ENCODE measurements at regions not wholly inside any gene's neighbourhood (a gene's known extent, or its start where the extent isn't known, plus 50 kb on each side); places are given as distances from the start of the nearest gene placed in this dataset.
A peak's percentile ranks its signal among the peaks of the same experiment; 100 is the strongest.

- Histone ChIP-seq H3K27me3 (no peaks in the 10 kb centered on the region), H3K27ac (no peak overlapping the region), H3K9me3 (no peaks in the 10 kb centered on the region), H3K36me3 (no peaks in the 10 kb centered on the region), H3K4me3 (no peak overlapping the region), H3K4me1 (peaks cover 0 to 16% (median 5%) of the 10 kb centered on the region in 4 donors)
- DNase-seq: no peak
- 66 to 76% methylated on average over 3 of the region's 3 CpGs for WGBS, 2 donors (ENCODE audit: low coverage in 1 of 2)
- TF ChIP-seq POLR2AphosphoS5 (IDR thresholded peaks at IDR 0.05) (no peak), CTCF (IDR thresholded peaks at IDR 0.05) (no peak), EP300 (IDR thresholded peaks at IDR 0.05; ENCODE audit: low read depth) (no peak), POLR2A (IDR thresholded peaks at IDR 0.05) (no peak)
- in situ Hi-C loops (cut with MboI; ENCODE audit: low pct_ligation_motif_present in 1 of 4, low pct_unique_long_range_greater_than_20kb in 1 of 4, low sequenced_read_pairs in 3 of 4): loop anchor here (10.0 to 25.0 kb wide), 6 partner anchors 261 to 1006 kb away; no protein-coding TSS in a partner anchor
- intact Hi-C loops (cut with DNase I; ENCODE audit: low total_unique reads): no loop called here
Measured at GRCh38 chr4:114393295-114394038, 205.1 kb upstream of the UGT8 start.

GRCh38 chr4:114396808-114397207, 201.8 kb upstream of the UGT8 start:
- TF ChIP-seq POLR2AphosphoS5 (IDR thresholded peaks at IDR 0.05): no peak
- TF ChIP-seq EP300 (IDR thresholded peaks at IDR 0.05; ENCODE audit: low read depth): no peak
- TF ChIP-seq POLR2A (IDR thresholded peaks at IDR 0.05): no peak
- TF ChIP-seq CTCF (IDR thresholded peaks at IDR 0.05): no peak
- 46 to 68% methylated on average over 2 of the region's 2 CpGs for WGBS, 2 donors (ENCODE audit: low coverage in 1 of 2)
- Histone ChIP-seq H3K4me3 (no peak overlapping the region), H3K9me3 (no peaks in the 10 kb centered on the region), H3K27me3 (no peaks in the 10 kb centered on the region), H3K36me3 (no peaks in the 10 kb centered on the region), H3K4me1 (peaks cover 0 to 35% (median 12%) of the 10 kb centered on the region in 4 donors), H3K27ac (peak overlapping the region in 2 of 4 donors; percentile 28 to 39)
- in situ Hi-C loops (cut with MboI; ENCODE audit: low pct_ligation_motif_present in 1 of 4, low pct_unique_long_range_greater_than_20kb in 1 of 4, low sequenced_read_pairs in 3 of 4) (loop anchor here (10.0 to 25.0 kb wide), 6 partner anchors 258 to 1010 kb away; no protein-coding TSS in a partner anchor), intact Hi-C loops (cut with DNase I; ENCODE audit: low total_unique reads) (no loop called here)
- DNase-seq: no peak

GRCh38 chr4:114398410-114398809, 200.2 kb upstream of the UGT8 start:
- no peak overlapping the region for H3K4me3 ChIP-seq
- no peak overlapping the region for H3K27ac ChIP-seq
- H3K27me3 ChIP-seq: no peaks in the 10 kb centered on the region
- TF ChIP-seq EP300 (IDR thresholded peaks at IDR 0.05; ENCODE audit: low read depth): no peak
- TF ChIP-seq POLR2AphosphoS5 (IDR thresholded peaks at IDR 0.05): no peak
- TF ChIP-seq POLR2A (IDR thresholded peaks at IDR 0.05): no peak
- TF ChIP-seq CTCF (IDR thresholded peaks at IDR 0.05): no peak
- H3K9me3 ChIP-seq: no peaks in the 10 kb centered on the region
- in situ Hi-C loops (cut with MboI; ENCODE audit: low pct_ligation_motif_present in 1 of 4, low pct_unique_long_range_greater_than_20kb in 1 of 4, low sequenced_read_pairs in 3 of 4): loop anchor here (10.0 to 25.0 kb wide), 6 partner anchors 256 to 1011 kb away; no protein-coding TSS in a partner anchor
- H3K4me1 ChIP-seq: peaks cover 0 to 42% (median 13%) of the 10 kb centered on the region in 4 donors
- no peak for DNase-seq
- no peaks in the 10 kb centered on the region for H3K36me3 ChIP-seq
- intact Hi-C loops (cut with DNase I; ENCODE audit: low total_unique reads): no loop called here

- no peaks in the 10 kb centered on the region for H3K27me3 ChIP-seq
- in situ Hi-C loops (cut with MboI; ENCODE audit: low pct_ligation_motif_present in 1 of 4, low pct_unique_long_range_greater_than_20kb in 1 of 4, low sequenced_read_pairs in 3 of 4) (loop anchor here (10.0 to 25.0 kb wide), 6 partner anchors 256 to 1012 kb away; no protein-coding TSS in a partner anchor), intact Hi-C loops (cut with DNase I; ENCODE audit: low total_unique reads) (no loop called here)
- H3K9me3 ChIP-seq: no peaks in the 10 kb centered on the region
- no peaks in the 10 kb centered on the region for H3K36me3 ChIP-seq
- H3K4me3 ChIP-seq: no peak overlapping the region
- peaks cover 0 to 42% (median 13%) of the 10 kb centered on the region in 4 donors for H3K4me1 ChIP-seq
- no peak for DNase-seq
- no peak overlapping the region for H3K27ac ChIP-seq
- TF ChIP-seq EP300 (IDR thresholded peaks at IDR 0.05; ENCODE audit: low read depth) (no peak), POLR2AphosphoS5 (IDR thresholded peaks at IDR 0.05) (no peak), POLR2A (IDR thresholded peaks at IDR 0.05) (no peak), CTCF (IDR thresholded peaks at IDR 0.05) (no peak)
- WGBS, 2 donors (ENCODE audit: low coverage in 1 of 2): 64% methylated on average over 5 of the region's 5 CpGs; no CpG with 5 or more reads in 1 of the 2 donors
Measured at GRCh38 chr4:114399105-114399504, 199.5 kb upstream of the UGT8 start.

All from transverse colon (tissue), 4 donors.